Neural cell (in vitro differentiated cells): ENCODE measurements at regions not wholly inside any gene's neighbourhood (a gene's known extent, or its start where the extent isn't known, plus 50 kb on each side); places are given as distances from the start of the nearest gene placed in this dataset.

Experiments
- H2AFZ ChIP-seq: fragments of 200-600, 300-800 bp; sonication (generic), shearing (Covaris generic); 2 replicates; pipeline ENCODE4 v1.6.0; 2014; ENCODE audit warnings: low read depth, mild to moderate bottlenecking, antibody characterized with exemption, low read length, moderate library complexity
- H3F3A ChIP-seq: fragments of 200-600 bp; shearing (Covaris generic); 2 replicates; pipeline ENCODE4 v1.6.1; 2016; ENCODE audit warnings: mild to moderate bottlenecking, moderate library complexity, mixed read lengths, antibody characterized with exemption, low read length; ENCODE audit not compliant: insufficient read depth, poor library complexity, severe bottlenecking
- H3K27ac ChIP-seq: fragments of 200-600, 300-800 bp; sonication (generic), shearing (Covaris generic); 2 replicates; pipeline ENCODE4 v1.5.1; 2014; ENCODE audit warnings: mild to moderate bottlenecking, low read length, moderate library complexity
- H3K27me3 ChIP-seq: fragments of 300-800, 200-600 bp; sonication (generic), shearing (Covaris generic); 2 replicates; pipeline ENCODE4 v1.6.0; 2014; ENCODE audit warnings: mild to moderate bottlenecking, low read depth, low read length, moderate library complexity; ENCODE audit not compliant: insufficient read depth
- H3K36me3 ChIP-seq: fragments of 300-800, 200-600 bp; sonication (generic), shearing (Covaris generic); 2 replicates; pipeline ENCODE4 v1.5.1; 2014; ENCODE audit warnings: mild to moderate bottlenecking, antibody characterized with exemption, low read length, moderate library complexity; ENCODE audit not compliant: insufficient read depth
- H3K4me2 ChIP-seq: fragments of 300-800, 200-600 bp; sonication (generic), shearing (Covaris generic); 2 replicates; pipeline ENCODE4 v1.6.0; 2014; ENCODE audit warnings: mild to moderate bottlenecking, low read length
- H3K4me3 ChIP-seq: fragments of 300-800, 200-600 bp; sonication (generic), shearing (Covaris generic); 2 replicates; pipeline ENCODE4 v1.5.1; 2014; ENCODE audit warnings: mild to moderate bottlenecking, low read length, moderate library complexity
- H3K79me2 ChIP-seq: fragments of 200-600 bp; shearing (Covaris generic); replicated peaks from 2 replicates; pipeline ENCODE4 v1.6.0; 2014; ENCODE audit warnings: mild to moderate bottlenecking, low read length, moderate library complexity; ENCODE audit not compliant: insufficient read depth
- H3K9ac ChIP-seq: fragments of 300-800, 200-600 bp; sonication (generic), shearing (Covaris generic); 2 replicates; pipeline ENCODE4 v1.6.1; 2016; ENCODE audit warnings: mild to moderate bottlenecking, low read length, mixed read lengths
- H3K9me2 ChIP-seq: fragments of 200-600 bp; shearing (Covaris generic); 2 replicates; pipeline ENCODE4 v1.6.1; 2016; ENCODE audit warnings: mild to moderate bottlenecking, low read length, mixed read lengths; ENCODE audit not compliant: insufficient read depth
- H3K9me3 ChIP-seq: fragments of 200-600, 300-800 bp; sonication (generic), shearing (Covaris generic); 2 replicates; pipeline ENCODE4 v1.6.1; 2016; ENCODE audit warnings: mild to moderate bottlenecking, mixed run types, low read length, moderate library complexity, mixed read lengths
- H4K20me1 ChIP-seq: fragments of 200-600 bp; shearing (Covaris generic); 2 replicates; pipeline ENCODE4 v1.6.1; 2016; ENCODE audit warnings: mild to moderate bottlenecking, mixed run types; ENCODE audit not compliant: insufficient read depth
- CTCF ChIP-seq: fragments of 450-650 bp; IDR thresholded peaks from 2 replicates; pipeline ENCODE4 v1.5.1; 2014; ENCODE audit warnings: antibody characterized with exemption, mild to moderate bottlenecking, moderate library complexity; ENCODE audit not compliant: poor library complexity, severe bottlenecking
- EP300 ChIP-seq: fragments of 450-650 bp; conservative IDR thresholded peaks from 2 replicates; pipeline ENCODE4 v1.6.1; 2014; ENCODE audit warnings: antibody characterized with exemption, mild to moderate bottlenecking, moderate library complexity; ENCODE audit not compliant: poor library complexity, severe bottlenecking
- EZH2 ChIP-seq: fragments of 200-600, 300-800 bp; shearing (Covaris generic), sonication (generic); IDR thresholded peaks from 2 replicates; pipeline ENCODE4 v1.6.1; 2014; ENCODE audit warnings: antibody characterized with exemption, low read length, borderline replicate concordance, mild to moderate bottlenecking; ENCODE audit not compliant: insufficient read depth, poor library complexity, severe bottlenecking
- MXI1 ChIP-seq: fragments of 450-650 bp; conservative IDR thresholded peaks from 2 replicates; pipeline ENCODE4 v1.6.1; 2014; ENCODE audit warnings: antibody characterized with exemption, mild to moderate bottlenecking; ENCODE audit not compliant: poor library complexity, severe bottlenecking
- POLR2AphosphoS5 ChIP-seq: IDR thresholded peaks from 2 replicates; pipeline ENCODE4 v1.6.1; 2012
- RAD21 ChIP-seq: fragments of 450-650 bp; conservative IDR thresholded peaks from 2 replicates; pipeline ENCODE4 v1.6.1; 2014; ENCODE audit warnings: antibody characterized with exemption, mild to moderate bottlenecking, moderate library complexity
- REST ChIP-seq: IDR thresholded peaks from 2 replicates; pipeline ENCODE4 v1.6.1; 2012; ENCODE audit warnings: borderline replicate concordance
- SMC3 ChIP-seq: fragments of 450-650 bp; conservative IDR thresholded peaks from 2 replicates; pipeline ENCODE4 v1.6.1; 2014; ENCODE audit warnings: antibody characterized with exemption, mild to moderate bottlenecking, moderate library complexity; ENCODE audit not compliant: poor library complexity
- TAF1 ChIP-seq: IDR thresholded peaks from 2 replicates; pipeline ENCODE4 v1.6.1; 2012; ENCODE audit warnings: low read depth

GRCh38 chr20:63101781-63102720 lies 95.3 kb upstream of the BHLHE23 start:
- Histone ChIP-seq H3K36me3 (no peaks in the 10 kb centered on the region), H3K4me3 (peak overlapping the region; percentile 69), H3F3A (no peaks in the 10 kb centered on the region), H3K79me2 (no peaks in the 10 kb centered on the region), H3K9me2 (no peaks in the 10 kb centered on the region), H3K27ac (peak overlapping the region; percentile 14), H3K9ac (peak overlapping the region; percentile 42), H3K9me3 (no peaks in the 10 kb centered on the region), H4K20me1 (no peaks in the 10 kb centered on the region), H3K27me3 (peaks cover 35% of the 10 kb centered on the region), H3K4me2 (peak overlapping the region; percentile 53), H2AFZ (no peak overlapping the region)
- TF ChIP-seq CTCF (no peak), POLR2AphosphoS5 (peak; percentile 69), EP300 (peak; percentile 40), REST (no peak), MXI1 (peak; percentile 70), SMC3 (peak; percentile 44), EZH2 (no peak), TAF1 (no peak), RAD21 (peak; percentile 44)

GRCh38 chr20:63100926-63101699 lies 94.3 kb upstream of the BHLHE23 start:
- H3K9me3 ChIP-seq = no peaks in the 10 kb centered on the region
- no peak overlapping the region for H3K9ac ChIP-seq
- no peaks in the 10 kb centered on the region for H3K36me3 ChIP-seq
- no peak overlapping the region for H3K27ac ChIP-seq
- H4K20me1 ChIP-seq = no peaks in the 10 kb centered on the region
- H3K27me3 ChIP-seq = peaks cover 35% of the 10 kb centered on the region
- no peak overlapping the region for H2AFZ ChIP-seq
- no peaks in the 10 kb centered on the region for H3K9me2 ChIP-seq
- no peaks in the 10 kb centered on the region for H3K79me2 ChIP-seq
- H3K4me3 ChIP-seq = no peak overlapping the region
- H3K4me2 ChIP-seq = no peak overlapping the region
- no peaks in the 10 kb centered on the region for H3F3A ChIP-seq
- TF ChIP-seq SMC3 = no peak
- no peak for TF ChIP-seq POLR2AphosphoS5
- TF ChIP-seq CTCF = no peak
- TF ChIP-seq MXI1 = no peak
- no peak for TF ChIP-seq EZH2
- no peak for TF ChIP-seq EP300
- no peak for TF ChIP-seq RAD21
- TF ChIP-seq REST = no peak
- TF ChIP-seq TAF1 = no peak
